Peyer's patch (tissue), 4 donors: ENCODE measurements at regions not wholly inside any gene's neighbourhood (a gene's known extent, or its start where the extent isn't known, plus 50 kb on each side); places are given as distances from the start of the nearest gene placed in this dataset.

Source experiments
- DNase-seq, 3 donors: peaks; one replicate each; pipeline ENCODE4 v3.0.0-alpha.2; 2017 to 2019
- H3K27ac ChIP-seq, 4 donors: fragments of 200-600 bp; sonication (generic); one replicate each; pipeline ENCODE4 v1.5.1; 2016 to 2019
- H3K27me3 ChIP-seq, 2 donors: fragments of 200-600 bp; sonication (generic); one replicate each; pipeline ENCODE4 v1.5.1; 2019
- H3K36me3 ChIP-seq, 3 donors: fragments of 200-600 bp; sonication (generic); one replicate each; pipeline ENCODE4 v1.5.1; 2016 to 2019
- H3K4me1 ChIP-seq, 4 donors: fragments of 200-600 bp; sonication (generic); one replicate each; pipeline ENCODE4 v1.5.1; 2016 to 2019
- H3K4me3 ChIP-seq, 4 donors: fragments of 200-600 bp; sonication (generic); 1 replicate in 3 of 4; 2 replicates in 1 of 4; pipeline ENCODE4 v1.5.1; 2016 to 2019; ENCODE audit warnings: mild to moderate bottlenecking in 1 of 4
- H3K9me3 ChIP-seq, 4 donors: fragments of 200-600 bp; sonication (generic); one replicate each; pipeline ENCODE4 v1.5.1; 2016 to 2019; ENCODE audit warnings: mild to moderate bottlenecking in 1 of 4
- CTCF ChIP-seq, 6 experiments: fragments of 450-650 bp in 4 of 6; fragments of 200-600 bp in 2 of 6; sonication (generic) in 1 of 6; IDR thresholded peaks; one replicate each; pipeline ENCODE4 v1.5.1; 2017 to 2019; ENCODE audit warnings: antibody characterized with exemption in 6 of 6, mild to moderate bottlenecking in 3 of 6, moderate library complexity in 1 of 6
- POLR2A ChIP-seq, 2 donors: fragments of 450-650 bp; IDR thresholded peaks; one replicate each; pipeline ENCODE4 v1.5.1; 2017; ENCODE audit warnings: antibody characterized with exemption in 2 of 2, mild to moderate bottlenecking in 2 of 2, moderate library complexity in 2 of 2

DNA sequence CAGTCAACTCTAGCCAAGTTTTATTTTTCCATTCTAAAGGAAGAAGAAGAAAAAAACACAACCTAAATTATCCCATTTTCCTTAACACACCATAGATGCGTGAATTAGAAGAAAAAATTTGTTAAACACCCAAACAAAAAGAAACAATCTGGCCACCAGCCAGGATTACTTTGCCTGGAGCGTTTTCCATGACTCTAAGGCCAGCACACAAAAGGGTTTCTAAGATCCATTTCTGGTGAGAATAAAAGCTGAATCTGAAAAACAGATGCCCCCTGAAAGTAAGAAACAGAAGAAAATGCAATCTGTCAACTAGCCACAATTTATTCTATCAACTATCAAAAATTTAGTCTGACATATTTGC is 267.2 kb upstream of the SULF2 start:
- no peaks in the 10 kb centered on the region for H3K9me3 ChIP-seq
- no peak for DNase-seq
- no peaks in the 10 kb centered on the region for H3K36me3 ChIP-seq
- no peaks in the 10 kb centered on the region for H3K27me3 ChIP-seq
- H3K4me3 ChIP-seq = no peak overlapping the region
- no peaks in the 10 kb centered on the region for H3K4me1 ChIP-seq
- no peak overlapping the region for H3K27ac ChIP-seq
- no peak for TF ChIP-seq CTCF (IDR thresholded peaks at IDR 0.05)
- TF ChIP-seq POLR2A (IDR thresholded peaks at IDR 0.05) = no peak

GRCh38 chr20:48051794-48052474 is 266.7 kb upstream of the SULF2 start:
- Histone ChIP-seq H3K27me3 (no peaks in the 10 kb centered on the region), H3K4me1 (no peaks in the 10 kb centered on the region), H3K27ac (no peak overlapping the region), H3K9me3 (no peaks in the 10 kb centered on the region), H3K4me3 (no peak overlapping the region), H3K36me3 (no peaks in the 10 kb centered on the region)
- DNase-seq = no peak
- no peak for TF ChIP-seq POLR2A (IDR thresholded peaks at IDR 0.05)
- no peak for TF ChIP-seq CTCF (IDR thresholded peaks at IDR 0.05)

DNA sequence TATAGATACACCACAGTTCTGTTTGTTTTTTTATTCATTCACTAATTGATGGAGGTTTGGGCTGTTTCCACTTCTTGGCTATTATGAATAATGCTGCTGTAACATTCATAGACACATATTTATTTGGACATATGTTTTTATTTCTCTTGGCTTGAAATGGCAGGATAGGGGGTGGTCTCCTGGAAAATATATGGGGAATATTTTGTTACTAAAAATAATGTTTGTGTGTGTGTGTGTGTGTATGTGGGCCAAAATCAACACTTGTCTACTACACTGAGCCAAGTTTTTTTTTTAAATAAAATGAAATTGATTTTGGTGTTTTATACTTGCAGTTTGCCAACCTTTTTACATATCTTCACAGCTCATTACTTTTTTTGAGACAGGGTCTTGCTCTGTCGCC is 264.4 kb upstream of the SULF2 start:
- Histone ChIP-seq H3K9me3 (no peaks in the 10 kb centered on the region), H3K4me3 (no peak overlapping the region), H3K27me3 (no peaks in the 10 kb centered on the region), H3K36me3 (no peaks in the 10 kb centered on the region), H3K4me1 (no peaks in the 10 kb centered on the region), H3K27ac (no peak overlapping the region)
- no peak for DNase-seq
- TF ChIP-seq CTCF (IDR thresholded peaks at IDR 0.05) (no peak), POLR2A (IDR thresholded peaks at IDR 0.05) (no peak)

GRCh38 chr20:48049171-48049570 is 263.9 kb upstream of the SULF2 start:
- no peak overlapping the region for H3K4me3 ChIP-seq
- DNase-seq = no peak
- no peak for TF ChIP-seq POLR2A (IDR thresholded peaks at IDR 0.05)
- TF ChIP-seq CTCF (IDR thresholded peaks at IDR 0.05) = no peak
- no peaks in the 10 kb centered on the region for H3K4me1 ChIP-seq
- no peaks in the 10 kb centered on the region for H3K9me3 ChIP-seq
- H3K27ac ChIP-seq = no peak overlapping the region
- H3K36me3 ChIP-seq = no peaks in the 10 kb centered on the region
- H3K27me3 ChIP-seq = no peaks in the 10 kb centered on the region

DNA sequence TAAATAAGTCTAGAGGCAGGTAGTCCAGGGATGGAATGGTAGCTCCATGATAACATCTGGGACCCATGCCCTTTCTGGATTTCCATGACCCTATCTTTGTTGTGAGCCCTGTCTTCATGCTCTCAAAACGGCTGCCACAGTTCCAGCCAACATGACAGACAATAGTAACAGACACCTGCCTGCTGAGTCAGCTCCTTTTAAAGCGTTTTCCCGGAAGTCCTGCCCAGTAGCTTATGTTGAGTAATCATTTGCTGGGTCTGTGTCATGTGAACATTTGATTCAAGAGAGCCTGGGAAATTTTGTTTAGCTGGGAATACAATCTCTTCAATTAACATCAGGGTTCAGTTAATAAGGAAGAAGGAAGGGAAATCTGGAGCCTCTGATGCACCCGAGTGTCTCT is 262.2 kb upstream of the SULF2 start:
- Histone ChIP-seq H3K4me1 (no peaks in the 10 kb centered on the region), H3K4me3 (no peak overlapping the region), H3K9me3 (no peaks in the 10 kb centered on the region), H3K27ac (no peak overlapping the region), H3K36me3 (no peaks in the 10 kb centered on the region), H3K27me3 (no peaks in the 10 kb centered on the region)
- TF ChIP-seq POLR2A (IDR thresholded peaks at IDR 0.05) (no peak), CTCF (IDR thresholded peaks at IDR 0.05) (no peak)
- no peak for DNase-seq

DNA sequence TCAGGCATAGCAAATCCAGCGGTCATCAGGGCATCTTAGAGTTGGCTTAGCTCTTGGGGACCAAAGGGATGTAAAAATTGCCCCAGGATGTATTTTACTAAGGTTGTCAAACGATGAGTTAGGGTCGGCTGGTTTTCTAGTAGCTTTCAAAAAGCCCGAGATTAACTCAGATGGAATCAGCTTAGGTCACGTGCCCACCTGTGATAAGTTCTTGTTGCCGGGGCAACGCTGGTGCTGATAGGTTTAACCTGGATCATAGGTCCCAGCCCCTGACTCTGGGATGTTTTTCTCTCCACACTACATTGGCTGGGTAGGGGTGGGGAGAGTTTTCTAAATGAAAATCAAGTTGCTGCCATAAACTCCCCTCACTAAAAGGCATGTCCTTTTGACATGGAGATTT is 257.3 kb upstream of the SULF2 start:
- no peaks in the 10 kb centered on the region for H3K9me3 ChIP-seq
- H3K4me1 ChIP-seq = no peaks in the 10 kb centered on the region
- H3K27me3 ChIP-seq = no peaks in the 10 kb centered on the region
- no peak overlapping the region for H3K27ac ChIP-seq
- no peak overlapping the region for H3K4me3 ChIP-seq
- no peaks in the 10 kb centered on the region for H3K36me3 ChIP-seq
- TF ChIP-seq POLR2A (IDR thresholded peaks at IDR 0.05) = no peak
- TF ChIP-seq CTCF (IDR thresholded peaks at IDR 0.05) = no peak
- DNase-seq = no peak
